Skeletal muscle tissue (tissue), 3 donors: ENCODE measurements at regions not wholly inside any gene's neighbourhood (a gene's known extent, or its start where the extent isn't known, plus 50 kb on each side); places are given as distances from the start of the nearest gene placed in this dataset.
"Not testable (repeated sequence)": the region's sequence is repeated elsewhere in the genome, so short reads cannot be mapped to it uniquely, and the experiment has no call there.

Experiments used
- H3K27ac ChIP-seq: one replicate; pipeline ENCODE4 v1.7.0; 2013; ENCODE audit warnings: mild to moderate bottlenecking, low read depth, low read length, inconsistent platforms
- H3K27me3 ChIP-seq, 3 donors: one replicate each; pipeline ENCODE4 v1.7.0; 2013; ENCODE audit warnings: low read length in 3 of 3; ENCODE audit not compliant: control insufficient read depth in 3 of 3, insufficient read depth in 3 of 3
- H3K36me3 ChIP-seq, 3 donors: one replicate each; pipeline ENCODE4 v1.7.0; 2013; ENCODE audit warnings: low read length in 3 of 3; ENCODE audit not compliant: control insufficient read depth in 3 of 3, insufficient read depth in 3 of 3
- H3K4me1 ChIP-seq, 3 donors: one replicate each; pipeline ENCODE4 v1.7.0; 2013; ENCODE audit warnings: low read length in 3 of 3, mild to moderate bottlenecking in 3 of 3; ENCODE audit not compliant: control insufficient read depth in 3 of 3, insufficient read depth in 3 of 3
- H3K4me3 ChIP-seq, 3 donors: one replicate each; pipeline ENCODE4 v1.7.0; 2013; ENCODE audit warnings: low read length in 3 of 3
- H3K9ac ChIP-seq, 3 donors: one replicate each; pipeline ENCODE4 v1.7.0; 2013; ENCODE audit warnings: low read length in 3 of 3, mild to moderate bottlenecking in 3 of 3, moderate library complexity in 2 of 3, low read depth in 1 of 3
- H3K9me3 ChIP-seq, 3 donors: one replicate each; pipeline ENCODE4 v1.7.0; 2013; ENCODE audit warnings: low read length in 3 of 3; ENCODE audit not compliant: control insufficient read depth in 3 of 3
- donor health status: Osteomylitis.

DNA sequence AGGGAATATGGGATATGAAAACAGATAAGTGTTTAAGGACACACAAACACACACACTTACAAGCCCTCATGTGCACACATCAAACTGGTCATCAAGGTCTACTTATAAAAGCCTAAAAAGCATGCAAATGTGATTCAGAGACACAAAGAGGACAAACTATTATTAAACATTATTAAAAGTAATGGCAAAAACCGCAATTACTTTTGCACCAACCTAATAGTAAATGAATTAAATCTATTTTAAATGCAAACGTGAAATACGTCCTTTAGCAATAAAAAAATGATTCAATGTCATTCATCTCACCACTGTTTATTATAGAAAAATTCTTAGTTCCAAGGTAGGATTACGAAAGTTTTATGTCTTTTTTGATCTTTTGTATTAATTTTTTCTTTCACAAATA is 91.1 kb upstream of the ARMCX2 start:
- H3K9me3 ChIP-seq: no peaks in the 10 kb centered on the region
- no peaks in the 10 kb centered on the region for H3K36me3 ChIP-seq
- no peak overlapping the region for H3K4me3 ChIP-seq
- H3K9ac ChIP-seq: no peak overlapping the region
- H3K27ac ChIP-seq: no peak overlapping the region
- no peaks in the 10 kb centered on the region for H3K27me3 ChIP-seq
- no peaks in the 10 kb centered on the region for H3K4me1 ChIP-seq

- H3K27ac ChIP-seq: no peak overlapping the region
- H3K4me3 ChIP-seq: no peak overlapping the region
- H3K9ac ChIP-seq: no peak overlapping the region
- H3K9me3 ChIP-seq: no peaks in the 10 kb centered on the region
- no peaks in the 10 kb centered on the region for H3K4me1 ChIP-seq
- H3K36me3 ChIP-seq: no peaks in the 10 kb centered on the region
- H3K27me3 ChIP-seq: no peaks in the 10 kb centered on the region
These were observed 89.8 kb upstream of the ARMCX2 start for GRCh38 chrX:101749436-101749835.

DNA sequence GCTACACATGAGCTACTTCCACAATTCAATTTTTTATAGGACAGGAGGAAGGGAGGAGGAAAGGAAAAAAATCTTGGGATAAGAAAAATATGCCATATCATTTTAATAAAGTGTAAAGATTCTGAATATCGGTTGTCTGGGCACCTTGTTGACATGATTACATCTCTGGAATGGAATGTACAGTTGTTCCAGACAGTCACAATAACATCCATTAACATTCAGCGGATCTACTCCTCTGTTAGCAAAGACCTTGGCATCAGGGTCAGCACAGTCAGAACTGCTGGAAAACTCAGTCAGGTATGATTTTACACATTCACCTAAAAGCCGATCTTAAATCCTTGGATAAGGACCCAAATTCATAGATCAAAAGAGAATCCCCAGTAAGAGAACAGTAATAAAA is 85.4 kb upstream of the ARMCX2 start:
- Histone ChIP-seq H3K9me3 (no peaks in the 10 kb centered on the region), H3K27ac (no peak overlapping the region), H3K27me3 (no peaks in the 10 kb centered on the region), H3K4me3 (no peak overlapping the region), H3K36me3 (no peaks in the 10 kb centered on the region), H3K9ac (no peak overlapping the region), H3K4me1 (no peaks in the 10 kb centered on the region)

DNA sequence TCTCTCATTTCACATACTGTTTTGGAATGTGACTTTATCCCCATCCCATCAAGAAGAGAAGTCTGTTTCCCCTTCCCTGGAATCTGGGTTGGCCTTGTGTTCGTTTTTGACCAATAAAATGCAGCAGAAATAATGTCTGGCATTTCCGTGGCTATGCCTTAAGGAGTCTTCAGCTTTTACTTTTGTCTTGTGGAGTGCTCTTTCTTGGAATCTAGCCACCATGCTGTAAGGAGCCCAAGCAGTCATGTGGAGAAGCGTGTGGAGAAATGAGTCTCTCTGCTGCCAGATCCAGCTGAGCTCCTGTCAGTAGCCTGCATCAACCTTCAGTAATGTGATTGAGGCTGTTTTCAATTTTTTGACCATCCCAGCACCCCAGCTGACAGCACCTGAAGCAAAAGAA is 84.4 kb upstream of the ARMCX2 start:
- Histone ChIP-seq H3K4me1 (no peaks in the 10 kb centered on the region), H3K9me3 (no peaks in the 10 kb centered on the region), H3K9ac (no peak overlapping the region), H3K36me3 (no peaks in the 10 kb centered on the region), H3K27ac (no peak overlapping the region), H3K27me3 (no peaks in the 10 kb centered on the region), H3K4me3 (no peak overlapping the region)

GRCh38 chrX:101740642-101741041 is 81.0 kb upstream of the ARMCX2 start:
- H3K36me3 ChIP-seq: no peaks in the 10 kb centered on the region
- H3K4me3 ChIP-seq: no peak overlapping the region
- no peak overlapping the region for H3K9ac ChIP-seq
- H3K27ac ChIP-seq: no peak overlapping the region
- H3K4me1 ChIP-seq: no peaks in the 10 kb centered on the region
- no peaks in the 10 kb centered on the region for H3K9me3 ChIP-seq
- H3K27me3 ChIP-seq: no peaks in the 10 kb centered on the region

- H3K9ac ChIP-seq, H3K9me3 ChIP-seq, H3K27ac ChIP-seq, H3K36me3 ChIP-seq, H3K4me3 ChIP-seq, H3K27me3 ChIP-seq, H3K4me1 ChIP-seq: not testable (repeated sequence)
These were observed 79.2 kb upstream of the ARMCX2 start for GRCh38 chrX:101738867-101739266.

DNA sequence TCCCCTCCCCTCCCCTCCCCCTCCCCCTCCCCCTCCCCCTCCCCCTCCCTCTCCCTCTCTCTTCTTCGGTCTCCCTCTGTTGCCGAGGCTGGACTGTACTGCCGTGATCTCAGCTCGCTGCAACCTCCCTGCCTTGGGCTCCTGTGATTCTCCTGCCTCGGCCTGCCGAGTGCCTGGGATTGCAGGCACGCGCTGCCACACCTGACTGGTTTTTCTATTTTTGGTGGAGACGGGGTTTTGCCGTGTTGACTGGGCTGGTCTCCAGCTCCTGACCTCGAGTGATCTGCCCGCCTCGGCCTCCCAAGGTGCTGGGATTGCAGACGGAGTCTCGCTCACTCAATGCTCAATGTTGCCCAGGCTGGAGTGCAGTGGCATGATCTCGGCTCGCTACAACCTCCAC is 78.8 kb upstream of the ARMCX2 start:
- H3K4me1 ChIP-seq, H3K36me3 ChIP-seq, H3K27ac ChIP-seq, H3K9me3 ChIP-seq, H3K9ac ChIP-seq, H3K4me3 ChIP-seq, H3K27me3 ChIP-seq: not testable (repeated sequence)

GRCh38 chrX:101736651-101737050 is 77.0 kb upstream of the ARMCX2 start:
- no peaks in the 10 kb centered on the region for H3K4me1 ChIP-seq
- H3K27me3 ChIP-seq: no peaks in the 10 kb centered on the region
- no peak overlapping the region for H3K27ac ChIP-seq
- H3K9ac ChIP-seq: no peak overlapping the region
- H3K9me3 ChIP-seq: no peaks in the 10 kb centered on the region
- H3K4me3 ChIP-seq: no peak overlapping the region
- no peaks in the 10 kb centered on the region for H3K36me3 ChIP-seq

DNA sequence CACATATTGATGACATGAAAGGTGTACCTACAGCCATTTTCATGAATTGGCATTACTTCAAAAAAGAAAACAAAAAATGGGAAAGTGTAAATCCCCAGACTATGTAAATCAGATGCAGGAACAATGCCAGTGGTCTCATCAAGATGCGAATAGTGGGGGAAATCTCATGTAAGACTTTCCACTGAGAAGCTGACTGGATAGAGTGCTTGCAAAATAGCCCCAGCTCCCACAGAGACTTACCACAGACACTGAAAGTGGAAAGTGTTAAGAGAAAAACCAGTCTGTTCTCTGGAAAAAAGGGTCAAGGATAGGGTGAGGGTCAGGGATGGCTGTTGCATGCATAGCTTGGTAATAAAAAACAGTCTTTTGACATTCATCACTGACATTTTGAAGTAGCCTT is 73.2 kb upstream of the ARMCX2 start:
- Histone ChIP-seq H3K36me3 (no peaks in the 10 kb centered on the region), H3K27ac (no peak overlapping the region), H3K4me3 (no peak overlapping the region), H3K9me3 (no peaks in the 10 kb centered on the region), H3K9ac (no peak overlapping the region), H3K27me3 (no peaks in the 10 kb centered on the region), H3K4me1 (no peaks in the 10 kb centered on the region)

DNA sequence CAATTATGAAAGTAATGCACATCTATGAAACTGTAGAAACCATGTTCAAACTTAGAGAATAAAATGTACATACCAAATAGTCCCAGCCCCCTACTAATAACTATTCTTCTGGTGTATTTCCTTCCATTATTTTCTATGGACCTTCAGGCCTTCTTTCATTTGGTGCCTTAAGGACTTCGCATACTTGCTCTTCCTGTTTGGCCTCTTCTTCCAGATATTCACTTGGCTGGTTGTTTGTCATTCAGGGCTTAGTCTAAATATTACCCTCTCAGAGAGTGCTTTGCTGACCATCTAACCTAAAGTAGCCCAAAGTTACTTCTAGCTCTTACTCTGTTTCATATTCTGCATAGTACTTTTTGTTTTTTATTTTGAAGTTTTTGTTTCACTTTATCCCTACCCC is 70.3 kb upstream of the ARMCX2 start:
- H3K9me3 ChIP-seq: no peaks in the 10 kb centered on the region

More for the DNA sequence above, 70.3 kb upstream of the ARMCX2 start:
- H3K4me3 ChIP-seq: no peak overlapping the region
- H3K27ac ChIP-seq: no peak overlapping the region
- no peaks in the 10 kb centered on the region for H3K4me1 ChIP-seq
- H3K27me3 ChIP-seq: no peaks in the 10 kb centered on the region
- H3K36me3 ChIP-seq: no peaks in the 10 kb centered on the region
- no peak overlapping the region for H3K9ac ChIP-seq
